H1 (cell line): ENCODE measurements at regions not wholly inside any gene's neighbourhood (a gene's known extent, or its start where the extent isn't known, plus 50 kb on each side); places are given as distances from the start of the nearest gene placed in this dataset.

Experiments used
- CTCF ChIA-PET: fragments of 300-600 bp; sonication (Branson Sonifier 250); formaldehyde crosslinking; loops from one replicate; lab custom pipeline; 2021; ENCODE audit not compliant: partially characterized antibody; lab: Charles Lee
- POLR2A ChIA-PET: fragments of 300-600 bp; sonication (Branson Sonifier 250); formaldehyde crosslinking; loops from one replicate; lab custom pipeline; 2021; ENCODE audit warnings: inconsistent platforms; ENCODE audit not compliant: partially characterized antibody; lab: Charles Lee
- DNase-seq, 2 experiments: peaks; one replicate each; pipeline versions ENCODE4 v3.0.0 to v3.0.0-alpha.2; 2010 to 2022; ENCODE audit warnings: low spot score in 2 of 2, low read depth in 1 of 2, mixed read lengths in 1 of 2
- FAIRE-seq: peaks from 2 replicates; lab custom pipeline; 2011; peaks lifted over from hg19 to GRCh38; lab: Jason Lieb, UNC
- H2AFZ ChIP-seq: 2 replicates; pipeline ENCODE4 v1.8.1; 2012; ENCODE audit warnings: low read length, inconsistent platforms
- H2AK5ac ChIP-seq: 2 replicates; pipeline ENCODE4 v1.6.1; 2013; ENCODE audit warnings: low read depth, low read length
- H2BK120ac ChIP-seq: replicated peaks from 2 replicates; pipeline ENCODE3; 2013; ENCODE audit warnings: low read depth, low read length, inconsistent platforms
- H2BK12ac ChIP-seq: 2 replicates; pipeline ENCODE4 v1.6.1; 2013; ENCODE audit warnings: low read depth, low read length
- H2BK15ac ChIP-seq: 2 replicates; pipeline ENCODE4 v1.6.1; 2013; ENCODE audit warnings: low read length
- H2BK20ac ChIP-seq: 2 replicates; pipeline ENCODE4 v1.6.1; 2013; ENCODE audit warnings: low read length
- H2BK5ac ChIP-seq: 2 replicates; pipeline ENCODE4 v1.6.1; 2013; ENCODE audit warnings: low read depth, low read length
- H3K14ac ChIP-seq: 2 replicates; pipeline ENCODE4 v1.6.1; 2013; ENCODE audit warnings: inconsistent platforms; ENCODE audit not compliant: insufficient read length
- H3K18ac ChIP-seq: 2 replicates; pipeline ENCODE4 v1.6.1; 2013; ENCODE audit warnings: low read length; ENCODE audit errors: extremely low read depth
- H3K23ac ChIP-seq: 2 replicates; pipeline ENCODE4 v1.6.1; 2013; ENCODE audit warnings: inconsistent platforms; ENCODE audit not compliant: insufficient read length
- H3K23me2 ChIP-seq: 2 replicates; pipeline ENCODE4 v1.6.1; 2013; ENCODE audit warnings: low read depth, low read length
- H3K27ac ChIP-seq: 2 replicates; pipeline ENCODE4 v1.6.1; 2011; ENCODE audit warnings: low read depth, low read length, inconsistent platforms
- H3K27me3 ChIP-seq, 4 experiments: replicated peaks in 1 of 4; 1 replicate in 1 of 4; 2 replicates in 3 of 4; pipeline versions ENCODE4 v1.6.1 to v1.8.1; 2011 to 2013; ENCODE audit warnings: low read length in 3 of 4, mild to moderate bottlenecking in 3 of 4, inconsistent platforms in 2 of 4, mixed read lengths in 2 of 4, moderate library complexity in 1 of 4; ENCODE audit not compliant: control insufficient read depth in 3 of 4, insufficient read depth in 3 of 4; ENCODE audit errors: extremely low read depth in 1 of 4
- H3K36me3 ChIP-seq, 4 experiments: 2 replicates each; pipeline versions ENCODE4 v1.6.1 to v1.8.1; 2011 to 2013; ENCODE audit warnings: mild to moderate bottlenecking in 4 of 4, low read length in 3 of 4, moderate library complexity in 2 of 4, control low read depth in 1 of 4, inconsistent platforms in 1 of 4; ENCODE audit not compliant: insufficient read depth in 4 of 4, control insufficient read depth in 2 of 4
- H3K4ac ChIP-seq: replicated peaks from 2 replicates; pipeline ENCODE3; 2013; ENCODE audit warnings: low read length, low read depth, mixed read lengths, inconsistent platforms; ENCODE audit not compliant: insufficient read length
- H3K4me1 ChIP-seq, 4 experiments: replicated peaks in 1 of 4; 1 replicate in 1 of 4; 2 replicates in 3 of 4; pipeline versions ENCODE4 v1.6.1 to v1.8.1; 2011 to 2013; ENCODE audit warnings: low read length in 3 of 4, inconsistent platforms in 2 of 4, mixed read lengths in 1 of 4; ENCODE audit not compliant: insufficient read depth in 4 of 4, control insufficient read depth in 3 of 4
- H3K4me2 ChIP-seq, 2 experiments: 2 replicates each; pipeline versions ENCODE4 v1.6.1 to v1.8.1; 2011 to 2013; ENCODE audit warnings: low read depth in 2 of 2, low read length in 2 of 2, control low read depth in 1 of 2, inconsistent platforms in 1 of 2, mild to moderate bottlenecking in 1 of 2; ENCODE audit not compliant: insufficient read depth in 1 of 2
- H3K4me3 ChIP-seq, 4 experiments: fragments of 200-600, 300-600 bp in 1 of 4; sonication (generic), shearing (Covaris generic), sonication (Bioruptor Twin) in 1 of 4; 2 replicates each; pipeline versions ENCODE4 v1.5.1 to v1.8.1; 2011 to 2016; ENCODE audit warnings: low read length in 4 of 4, low read depth in 3 of 4, control low read depth in 2 of 4, inconsistent platforms in 2 of 4, mild to moderate bottlenecking in 2 of 4, mixed read lengths in 1 of 4, moderate library complexity in 1 of 4; ENCODE audit not compliant: insufficient read depth in 2 of 4; ENCODE audit errors: extremely low read depth in 1 of 4
- H3K56ac ChIP-seq: replicated peaks from 2 replicates; pipeline ENCODE3; 2013; ENCODE audit warnings: low read depth, mild to moderate bottlenecking, mixed read lengths, low read length, inconsistent platforms; ENCODE audit not compliant: insufficient read length
- H3K79me1 ChIP-seq: 2 replicates; pipeline ENCODE4 v1.6.1; 2013; ENCODE audit warnings: low read depth, low read length, control low read depth
- H3K79me2 ChIP-seq, 2 experiments: 2 replicates each; pipeline versions ENCODE4 v1.6.1 to v1.8.1; 2012 to 2013; ENCODE audit warnings: low read length in 2 of 2, mild to moderate bottlenecking in 2 of 2, inconsistent platforms in 1 of 2; ENCODE audit not compliant: insufficient read depth in 2 of 2, control insufficient read depth in 1 of 2
- H3K9ac ChIP-seq, 4 experiments: replicated peaks in 1 of 4; 1 replicate in 1 of 4; 2 replicates in 3 of 4; pipeline versions ENCODE4 v1.6.1 to v1.8.1; 2011 to 2013; ENCODE audit warnings: low read depth in 3 of 4, low read length in 3 of 4, control low read depth in 2 of 4, mild to moderate bottlenecking in 2 of 4, moderate library complexity in 2 of 4, inconsistent platforms in 1 of 4; ENCODE audit errors: extremely low read depth in 1 of 4
- H3K9me3 ChIP-seq, 2 experiments: 2 replicates each; pipeline versions ENCODE4 v1.6.1 to v1.8.1; 2012 to 2013; ENCODE audit warnings: mild to moderate bottlenecking in 2 of 2, moderate library complexity in 2 of 2, control low read depth in 1 of 2, inconsistent platforms in 1 of 2, low read depth in 1 of 2, low read length in 1 of 2, mixed read lengths in 1 of 2; ENCODE audit not compliant: insufficient read depth in 2 of 2
- H4K20me1 ChIP-seq, 2 experiments: replicated peaks in 1 of 2; 2 replicates each; pipeline versions ENCODE3 to v1.8.1; 2011 to 2013; ENCODE audit warnings: inconsistent platforms in 2 of 2, low read length in 2 of 2, mild to moderate bottlenecking in 1 of 2; ENCODE audit not compliant: insufficient read depth in 2 of 2, control insufficient read depth in 1 of 2
- H4K5ac ChIP-seq: 2 replicates; pipeline ENCODE4 v1.6.1; 2013; ENCODE audit warnings: low read length, low read depth, mixed read lengths, inconsistent platforms; ENCODE audit not compliant: insufficient read length
- H4K8ac ChIP-seq: 2 replicates; pipeline ENCODE4 v1.8.0; 2013; ENCODE audit warnings: mild to moderate bottlenecking, moderate library complexity, low read length, inconsistent platforms; ENCODE audit not compliant: insufficient read depth; ENCODE audit errors: extremely low read depth
- H4K91ac ChIP-seq: replicated peaks from 2 replicates; pipeline ENCODE3; 2013; ENCODE audit warnings: low read length, mixed read lengths, inconsistent platforms; ENCODE audit not compliant: insufficient read length
- BACH1 ChIP-seq: IDR thresholded peaks from 2 replicates; pipeline ENCODE4 v1.6.1; 2012; ENCODE audit warnings: low read length, improper control_type of control experiment
- CTCF ChIP-seq, 3 experiments: IDR thresholded peaks; 1 replicate in 2 of 3; 2 replicates in 1 of 3; pipeline versions ENCODE4 v1.5.1 to v1.6.1; 2011; ENCODE audit warnings: low read length in 3 of 3, mild to moderate bottlenecking in 3 of 3, inconsistent platforms in 2 of 3, low read depth in 1 of 3, moderate library complexity in 1 of 3; ENCODE audit not compliant: insufficient read depth in 1 of 3; ENCODE audit errors: control extremely low read depth in 1 of 3
- GABPA ChIP-seq: IDR thresholded peaks from 2 replicates; pipeline ENCODE4 v1.6.1; 2011; ENCODE audit warnings: mild to moderate bottlenecking, low read length, moderate library complexity, borderline replicate concordance; ENCODE audit not compliant: insufficient read depth
- MAX ChIP-seq: IDR thresholded peaks from 2 replicates; pipeline ENCODE4 v1.6.1; 2012; ENCODE audit warnings: inconsistent platforms
- PHF8 ChIP-seq: fragments of 200-600 bp; sonication (generic); conservative IDR thresholded peaks from 2 replicates; pipeline ENCODE4 v1.7.1; 2012; ENCODE audit warnings: low read depth, mild to moderate bottlenecking, inconsistent platforms, low read length, moderate library complexity
- RXRA ChIP-seq: IDR thresholded peaks from 2 replicates; pipeline ENCODE4 v1.6.1; 2011; ENCODE audit warnings: low read depth, mild to moderate bottlenecking, low read length, moderate library complexity; ENCODE audit not compliant: insufficient read depth
- SIN3A ChIP-seq, 2 experiments: IDR thresholded peaks in 1 of 2; conservative IDR thresholded peaks in 1 of 2; 2 replicates each; pipeline ENCODE4 v1.6.1; 2011 to 2012; ENCODE audit warnings: low read length in 2 of 2, improper control_type of control experiment in 1 of 2, low read depth in 1 of 2, mild to moderate bottlenecking in 1 of 2
- SIRT6 ChIP-seq: IDR thresholded peaks from one replicate; pipeline ENCODE4 v1.7.1; 2012; ENCODE audit warnings: low read length, inconsistent platforms
- SP1 ChIP-seq: IDR thresholded peaks from 2 replicates; pipeline ENCODE4 v1.6.1; 2011; ENCODE audit warnings: low read depth, low read length
- SP2 ChIP-seq: IDR thresholded peaks from 2 replicates; pipeline ENCODE4 v1.6.1; 2012; ENCODE audit warnings: mild to moderate bottlenecking, low read length, inconsistent platforms
- YY1 ChIP-seq: IDR thresholded peaks from 2 replicates; pipeline ENCODE4 v1.6.1; 2011; ENCODE audit warnings: low read depth, mild to moderate bottlenecking, low read length
- ZNF274 ChIP-seq: IDR thresholded peaks from 2 replicates; pipeline ENCODE4 v1.7.0; 2012; ENCODE audit warnings: low read length, borderline replicate concordance; ENCODE audit errors: extremely low read depth
- WGBS, 2 experiments: shearing (Covaris generic) in 1 of 2; methylation state at CpG; one replicate each; pipeline versions ENCODE4 v1.1.6 to v1.1.7; 2013 to 2015; ENCODE audit warnings: low lambda C conversion rate in 2 of 2, mixed read lengths in 2 of 2, inconsistent platforms in 1 of 2, low coverage in 1 of 2, missing lambda C conversion rate in 1 of 2; ENCODE audit not compliant: insufficient replicate concordance in 2 of 2, insufficient coverage in 1 of 2, insufficient read length in 1 of 2; ENCODE audit errors: extremely low coverage in 1 of 2, missing lambda C conversion rate in 1 of 2; 5-methylcytosine and 5-hydroxymethylcytosine counted together

- no peak overlapping the region for H3K4me2 ChIP-seq
- no peak overlapping the region for H3K56ac ChIP-seq
- ChIA-PET POLR2A (no interaction called here), CTCF (no interaction called here)
- H4K91ac ChIP-seq, result no peak overlapping the region
- H4K20me1 ChIP-seq, result no peaks in the 10 kb centered on the region
- H3K36me3 ChIP-seq, result no peaks in the 10 kb centered on the region
- H3K27me3 ChIP-seq, result no peaks in the 10 kb centered on the region
- no peak overlapping the region for H3K14ac ChIP-seq
- H3K79me2 ChIP-seq, result no peaks in the 10 kb centered on the region
- no peak overlapping the region for H3K18ac ChIP-seq
- no peak overlapping the region for H4K5ac ChIP-seq
- no peak overlapping the region for H3K4ac ChIP-seq
- H4K8ac ChIP-seq, result no peak overlapping the region
- H3K9ac ChIP-seq, result no peak overlapping the region
- 48% methylated on average over 2 of the region's 2 CpGs; no CpG with 5 or more reads in 1 of the 2 experiments for WGBS, 2 experiments
- H2BK20ac ChIP-seq, result no peak overlapping the region
- H3K79me1 ChIP-seq, result no peaks in the 10 kb centered on the region
- no peak overlapping the region for H2AFZ ChIP-seq
- H2BK12ac ChIP-seq, result no peak overlapping the region
- no peak overlapping the region for H2BK5ac ChIP-seq
- no peak overlapping the region for H3K23ac ChIP-seq
- no peak overlapping the region for H2BK120ac ChIP-seq
- DNase-seq (no peak), FAIRE-seq (no peak)
- no peak overlapping the region for H3K4me3 ChIP-seq
- no peaks in the 10 kb centered on the region for H3K9me3 ChIP-seq
- H3K27ac ChIP-seq, result no peak overlapping the region
- no peaks in the 10 kb centered on the region for H3K23me2 ChIP-seq
- H3K4me1 ChIP-seq, result no peaks in the 10 kb centered on the region
- no peak overlapping the region for H2BK15ac ChIP-seq
- no peak overlapping the region for H2AK5ac ChIP-seq
- no peak for TF ChIP-seq CTCF (IDR thresholded peaks at IDR 0.05; ENCODE audit: control extremely low read depth in 1 of 3, insufficient read depth in 1 of 3, low read depth in 1 of 3, low read length in 3 of 3)
- no peak for TF ChIP-seq PHF8
- TF ChIP-seq SIN3A (conservative IDR thresholded peaks at IDR 0.05 in 1 of 2, IDR thresholded peaks at IDR 0.05 in 1 of 2; ENCODE audit: low read depth in 1 of 2, low read length in 2 of 2), result no peak
- no peak for TF ChIP-seq YY1
- TF ChIP-seq SP1, result no peak
- no peak for TF ChIP-seq GABPA
- no peak for TF ChIP-seq MAX
- TF ChIP-seq BACH1, result no peak
- no peak for TF ChIP-seq SIRT6
- no peak for TF ChIP-seq SP2
- no peak for TF ChIP-seq ZNF274
- no peak for TF ChIP-seq RXRA
These were observed 1628.9 kb upstream of the PRMT6 start for GRCh38 chr1:105427543-105427942.
